IgD-negative memory B cell (primary cell): ENCODE measurements at regions not wholly inside any gene's neighbourhood (a gene's known extent, or its start where the extent isn't known, plus 50 kb on each side); places are given as distances from the start of the nearest gene placed in this dataset.

Source experiments
- H3K27ac Mint-ChIP-seq, 3 donors: one replicate each; pipeline ENCODE4 v1.8.0; 2020 to 2022; ENCODE audit warnings: mild to moderate bottlenecking in 3 of 3, mixed read lengths in 3 of 3, moderate library complexity in 1 of 3
- H3K27me3 Mint-ChIP-seq: one replicate; pipeline ENCODE4 v1.8.0; 2021; ENCODE audit warnings: mixed read lengths
- H3K36me3 Mint-ChIP-seq: one replicate; pipeline ENCODE4 v1.8.0; 2020; ENCODE audit warnings: mild to moderate bottlenecking, mixed read lengths
- H3K4me1 Mint-ChIP-seq, 3 donors: one replicate each; pipeline ENCODE4 v1.8.0; 2020 to 2022; ENCODE audit warnings: mixed read lengths in 3 of 3, mild to moderate bottlenecking in 1 of 3
- H3K4me3 Mint-ChIP-seq, 4 donors: one replicate each; pipeline ENCODE4 v1.8.0; 2020 to 2022; ENCODE audit warnings: mild to moderate bottlenecking in 4 of 4, mixed read lengths in 4 of 4, moderate library complexity in 3 of 4
- H3K9me3 Mint-ChIP-seq, 3 donors: one replicate each; pipeline ENCODE4 v1.8.0; 2020 to 2021; ENCODE audit warnings: mixed read lengths in 3 of 3, mild to moderate bottlenecking in 1 of 3

DNA sequence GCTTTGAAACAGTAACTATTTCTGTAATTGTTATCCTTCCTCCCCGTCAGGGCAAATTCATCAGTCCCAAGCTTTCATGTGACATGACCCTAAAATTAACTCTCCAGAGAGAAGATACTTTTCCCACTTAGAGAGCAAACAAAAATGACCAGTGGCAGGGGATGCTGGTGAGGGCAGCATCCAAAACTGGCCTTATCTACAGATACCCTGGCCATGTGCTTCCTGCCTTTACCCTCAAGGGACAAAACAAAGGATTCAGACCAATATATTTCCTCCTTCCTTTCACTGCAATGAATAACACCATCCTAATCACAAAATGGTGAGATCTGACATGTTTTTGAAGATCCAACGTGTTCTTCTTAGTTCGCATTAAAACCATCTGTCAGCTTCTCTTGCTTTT lies 267.2 kb downstream of the MAN2A1 start:
- H3K4me1 Mint-ChIP-seq, result no peaks in the 10 kb centered on the region
- no peak overlapping the region for H3K27ac Mint-ChIP-seq
- H3K4me3 Mint-ChIP-seq, result no peak overlapping the region
- peaks cover 6% of the 10 kb centered on the region for H3K27me3 Mint-ChIP-seq
- H3K36me3 Mint-ChIP-seq, result no peaks in the 10 kb centered on the region
- no peaks in the 10 kb centered on the region for H3K9me3 Mint-ChIP-seq

DNA sequence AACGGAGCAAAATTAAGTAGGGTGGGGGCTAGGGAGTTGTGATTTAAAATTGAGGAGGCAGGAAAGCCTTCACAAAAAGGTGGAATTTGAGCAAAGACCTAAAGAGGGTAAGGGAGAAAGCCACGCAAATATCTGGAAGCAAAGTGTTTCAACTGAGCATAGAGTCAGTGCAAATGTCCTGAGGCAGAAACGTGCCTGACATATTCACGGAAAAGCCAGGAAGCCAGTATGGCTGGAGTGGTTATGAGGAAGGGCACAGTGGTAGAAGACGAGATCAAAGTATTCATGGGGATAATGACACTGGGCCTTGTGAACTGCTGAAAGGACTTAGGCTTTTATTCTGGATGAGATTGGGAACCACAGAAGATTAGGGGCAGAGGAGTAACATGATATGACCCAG lies 268.4 kb downstream of the MAN2A1 start:
- H3K36me3 Mint-ChIP-seq, result no peaks in the 10 kb centered on the region
- no peak overlapping the region for H3K27ac Mint-ChIP-seq
- peaks cover 6% of the 10 kb centered on the region for H3K27me3 Mint-ChIP-seq
- H3K9me3 Mint-ChIP-seq, result no peaks in the 10 kb centered on the region
- H3K4me3 Mint-ChIP-seq, result no peak overlapping the region
- H3K4me1 Mint-ChIP-seq, result no peaks in the 10 kb centered on the region

DNA sequence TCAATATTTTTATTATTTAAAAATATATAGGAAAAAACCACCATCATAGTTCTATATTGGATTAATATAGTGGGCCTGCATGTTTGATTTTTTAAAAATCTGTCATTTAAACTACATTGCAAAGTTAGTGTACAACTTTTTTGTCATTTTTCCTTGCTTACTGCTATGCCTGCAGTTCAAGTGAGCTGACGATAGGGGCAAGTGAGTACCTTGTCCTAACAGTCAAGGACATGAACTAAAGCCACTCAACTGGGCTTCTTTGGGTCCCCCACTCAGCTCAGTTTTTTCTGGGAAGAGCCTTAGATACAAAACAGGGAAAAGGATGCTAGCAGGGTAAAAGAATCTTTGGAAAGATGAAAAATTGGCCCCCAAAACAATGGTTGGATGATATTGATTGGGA lies 269.9 kb downstream of the MAN2A1 start:
- H3K4me1 Mint-ChIP-seq, result no peaks in the 10 kb centered on the region
- no peaks in the 10 kb centered on the region for H3K36me3 Mint-ChIP-seq
- H3K4me3 Mint-ChIP-seq, result no peak overlapping the region
- H3K9me3 Mint-ChIP-seq, result no peaks in the 10 kb centered on the region
- peaks cover 6% of the 10 kb centered on the region for H3K27me3 Mint-ChIP-seq
- no peak overlapping the region for H3K27ac Mint-ChIP-seq

DNA sequence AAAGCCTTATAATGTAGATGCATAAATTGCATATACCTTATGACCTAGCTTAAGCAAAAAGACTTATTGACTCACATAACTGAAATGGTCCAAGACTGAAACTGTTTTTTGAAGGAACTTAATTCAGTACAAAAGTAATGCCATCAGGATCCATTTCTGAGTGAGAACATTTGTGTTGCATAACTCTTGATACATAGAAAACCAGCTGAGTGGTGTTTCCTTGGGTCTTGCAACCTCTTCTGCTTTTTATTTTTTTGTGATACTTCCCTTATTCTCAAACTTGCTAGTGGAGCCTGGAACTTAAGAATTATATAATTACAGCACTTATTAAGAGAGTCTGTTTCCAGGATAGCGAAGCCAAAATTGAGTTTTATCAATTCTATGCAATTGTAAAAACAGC lies 272.0 kb downstream of the MAN2A1 start:
- Mint-ChIP-seq H3K9me3 (no peaks in the 10 kb centered on the region), H3K4me3 (no peak overlapping the region), H3K27ac (no peak overlapping the region), H3K4me1 (no peaks in the 10 kb centered on the region), H3K36me3 (no peaks in the 10 kb centered on the region), H3K27me3 (peaks cover 6% of the 10 kb centered on the region)

DNA sequence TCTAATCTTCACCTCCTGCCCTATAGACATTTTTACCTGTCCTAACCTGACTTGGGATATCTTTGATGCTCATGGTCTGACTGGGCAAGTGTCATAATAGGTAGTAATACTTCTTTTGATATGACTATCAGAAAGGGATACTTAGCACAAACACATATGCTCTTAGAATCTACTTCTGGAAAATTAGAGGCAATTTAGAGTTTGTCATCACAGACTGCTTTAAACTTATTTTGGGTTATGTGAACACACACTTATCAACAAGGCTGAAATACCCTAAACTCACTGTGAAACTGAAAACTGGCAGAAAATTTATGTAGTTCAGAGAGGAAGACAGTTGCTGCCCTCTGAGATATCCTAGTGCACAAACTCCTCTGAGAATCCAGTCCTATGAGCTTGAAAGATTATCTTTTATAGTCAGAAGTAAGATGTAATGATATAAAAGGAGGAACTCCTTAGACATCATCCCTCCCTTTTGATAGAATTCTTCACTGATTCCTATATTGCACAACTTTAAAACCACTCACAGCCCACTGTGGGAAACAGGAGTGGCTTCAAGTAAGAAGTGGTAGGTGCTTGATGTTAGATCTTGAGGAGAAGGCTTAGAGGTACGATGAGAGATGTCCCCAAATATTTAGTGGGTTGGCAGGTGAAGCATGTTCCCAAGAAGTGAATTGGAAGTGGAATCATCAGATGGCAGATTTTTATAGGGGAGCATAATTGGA lies 273.3 kb downstream of the MAN2A1 start:
- Mint-ChIP-seq H3K36me3 (no peaks in the 10 kb centered on the region), H3K27ac (no peak overlapping the region), H3K27me3 (peaks cover 6% of the 10 kb centered on the region), H3K9me3 (no peaks in the 10 kb centered on the region), H3K4me1 (no peaks in the 10 kb centered on the region), H3K4me3 (no peak overlapping the region)

DNA sequence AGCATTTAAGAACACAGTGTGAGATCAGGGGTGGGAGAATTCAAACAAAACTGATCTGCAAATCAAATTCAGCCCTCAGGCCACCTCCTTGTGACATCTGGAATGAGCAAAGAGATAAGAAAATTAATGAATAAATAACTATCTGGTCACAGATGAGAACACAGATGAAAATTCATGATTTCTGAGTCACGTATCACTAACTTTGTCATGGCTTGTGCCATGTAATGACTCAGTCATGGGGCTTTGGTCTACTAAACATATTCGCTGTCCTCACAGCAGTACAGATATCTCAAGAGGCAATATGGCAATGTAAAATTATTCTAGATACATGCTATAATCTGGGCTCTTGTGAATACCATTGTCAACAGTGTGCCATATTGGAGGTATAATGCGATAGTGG lies 274.4 kb downstream of the MAN2A1 start:
- H3K4me3 Mint-ChIP-seq, result no peak overlapping the region
- no peaks in the 10 kb centered on the region for H3K36me3 Mint-ChIP-seq
- no peaks in the 10 kb centered on the region for H3K4me1 Mint-ChIP-seq
- no peaks in the 10 kb centered on the region for H3K9me3 Mint-ChIP-seq
- peaks cover 7% of the 10 kb centered on the region for H3K27me3 Mint-ChIP-seq
- no peak overlapping the region for H3K27ac Mint-ChIP-seq

DNA sequence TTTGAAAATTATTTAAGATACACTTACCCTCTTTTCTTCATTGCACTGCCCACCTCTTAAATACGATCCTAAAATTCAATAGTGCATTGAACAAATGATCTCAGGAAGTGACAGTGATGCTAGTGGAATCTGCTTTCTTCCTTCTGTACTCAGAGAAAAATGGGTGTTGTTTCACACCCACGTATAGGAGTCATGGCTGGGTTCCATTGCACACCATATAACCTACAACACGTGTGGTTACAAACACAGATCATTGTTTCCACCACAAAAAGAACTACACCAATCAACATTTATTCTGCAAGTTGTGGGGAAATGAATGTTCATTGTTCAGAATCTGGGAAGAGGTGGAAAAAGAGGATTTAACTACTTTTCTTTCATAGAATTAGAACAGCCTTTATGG lies 275.9 kb downstream of the MAN2A1 start:
- peaks cover 4% of the 10 kb centered on the region for H3K27me3 Mint-ChIP-seq
- no peak overlapping the region for H3K4me3 Mint-ChIP-seq
- no peaks in the 10 kb centered on the region for H3K9me3 Mint-ChIP-seq
- no peak overlapping the region for H3K27ac Mint-ChIP-seq
- H3K4me1 Mint-ChIP-seq, result no peaks in the 10 kb centered on the region
- H3K36me3 Mint-ChIP-seq, result no peaks in the 10 kb centered on the region

DNA sequence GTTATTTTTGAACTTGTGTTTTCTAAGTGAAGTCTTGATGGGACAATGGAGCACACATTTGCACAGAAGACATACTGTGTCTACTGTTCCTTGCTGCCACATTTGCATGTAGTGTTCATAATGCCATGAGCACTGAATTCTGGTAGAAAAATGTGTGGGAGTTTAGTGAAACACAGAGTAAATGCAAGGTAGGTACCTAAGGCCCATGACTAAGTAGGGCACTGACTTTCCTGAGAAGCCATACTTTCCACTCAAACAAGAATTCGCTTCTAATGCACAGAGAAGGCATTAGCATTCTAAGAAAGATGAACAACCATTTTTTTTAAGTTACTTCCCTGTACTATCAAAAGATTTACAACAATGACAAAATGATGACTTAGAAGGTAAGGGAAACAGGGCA lies 282.2 kb downstream of the MAN2A1 start:
- no peaks in the 10 kb centered on the region for H3K36me3 Mint-ChIP-seq
- H3K27me3 Mint-ChIP-seq, result peaks cover 2% of the 10 kb centered on the region
- no peaks in the 10 kb centered on the region for H3K9me3 Mint-ChIP-seq
- no peak overlapping the region for H3K27ac Mint-ChIP-seq
- no peak overlapping the region for H3K4me3 Mint-ChIP-seq
- no peaks in the 10 kb centered on the region for H3K4me1 Mint-ChIP-seq

DNA sequence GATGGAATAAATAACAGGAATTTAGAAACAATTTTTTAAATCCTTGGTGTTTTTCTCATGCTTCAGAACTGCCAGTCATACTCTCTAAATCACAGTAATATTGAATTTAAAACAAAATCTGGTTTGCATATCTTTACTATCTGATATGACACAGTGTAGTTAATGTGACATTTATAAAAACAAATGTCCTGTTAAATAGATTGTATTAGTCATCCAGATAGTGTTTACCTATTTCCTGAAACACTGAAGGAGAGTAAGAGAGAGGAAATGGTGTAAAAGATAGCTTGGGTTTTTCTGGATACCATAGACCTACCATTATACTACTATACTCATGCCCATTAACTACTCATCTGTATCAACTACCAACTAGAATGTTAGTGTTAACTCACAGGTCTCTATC lies 292.3 kb downstream of the MAN2A1 start:
- H3K27me3 Mint-ChIP-seq, result peaks cover 3% of the 10 kb centered on the region
- H3K36me3 Mint-ChIP-seq, result no peaks in the 10 kb centered on the region
- H3K27ac Mint-ChIP-seq, result no peak overlapping the region
- no peak overlapping the region for H3K4me3 Mint-ChIP-seq
- H3K9me3 Mint-ChIP-seq, result peaks cover 0 to 3% (median 0%) of the 10 kb centered on the region in 3 donors
- no peaks in the 10 kb centered on the region for H3K4me1 Mint-ChIP-seq

DNA sequence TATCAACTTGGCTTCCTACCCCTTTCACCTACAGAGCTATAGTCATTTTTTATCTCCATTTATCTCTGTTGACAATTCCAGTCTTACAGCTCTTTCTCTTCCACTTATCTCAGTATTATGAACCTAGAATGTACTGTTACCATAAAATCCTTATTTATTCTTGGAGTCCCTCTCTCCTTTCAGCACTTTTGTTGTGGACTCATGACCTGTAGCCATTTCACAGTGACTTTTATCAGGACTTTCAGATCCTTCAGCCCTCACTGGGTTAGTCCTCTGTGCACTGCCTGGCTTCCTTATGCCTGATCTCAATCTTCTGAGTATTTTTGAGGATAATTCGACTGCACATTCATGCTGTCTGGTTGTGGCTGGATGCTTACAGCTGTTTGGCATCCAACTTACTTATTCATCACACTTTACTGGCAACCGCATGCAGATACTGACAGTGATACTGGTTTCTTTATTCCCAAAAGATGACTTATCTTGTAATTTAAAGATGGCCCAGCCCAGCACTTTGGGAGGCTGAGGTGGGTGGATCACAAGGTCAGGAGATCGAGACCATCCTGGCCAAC lies 293.3 kb downstream of the MAN2A1 start:
- H3K27me3 Mint-ChIP-seq, result peaks cover 6% of the 10 kb centered on the region

DNA sequence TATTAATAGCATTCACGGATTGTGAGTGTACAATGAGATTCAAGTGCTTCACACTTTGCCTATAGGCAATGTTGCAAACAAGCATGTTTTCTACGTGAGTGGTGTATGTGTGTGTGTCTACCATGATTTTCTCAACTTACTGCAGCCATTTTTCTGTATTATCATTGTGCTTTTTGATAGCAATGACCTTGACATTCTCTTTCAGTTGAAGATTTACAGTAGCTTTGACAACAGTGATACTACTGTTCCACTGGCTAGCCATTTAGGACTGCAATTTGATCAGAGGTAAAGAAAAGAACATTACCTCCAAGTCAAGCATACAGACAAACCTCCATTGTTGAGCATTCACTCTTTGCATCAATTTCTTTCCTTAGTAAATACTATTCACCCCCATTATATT lies 297.0 kb downstream of the MAN2A1 start:
- no peaks in the 10 kb centered on the region for H3K36me3 Mint-ChIP-seq
- no peaks in the 10 kb centered on the region for H3K4me1 Mint-ChIP-seq
- peaks cover 9% of the 10 kb centered on the region for H3K27me3 Mint-ChIP-seq
- H3K27ac Mint-ChIP-seq, result no peak overlapping the region
- peaks cover 0 to 3% (median 0%) of the 10 kb centered on the region in 3 donors for H3K9me3 Mint-ChIP-seq
- no peak overlapping the region for H3K4me3 Mint-ChIP-seq

More for the DNA sequence above, 293.3 kb downstream of the MAN2A1 start:
- no peaks in the 10 kb centered on the region for H3K4me1 Mint-ChIP-seq
- H3K9me3 Mint-ChIP-seq, result peaks cover 0 to 3% (median 0%) of the 10 kb centered on the region in 3 donors
- no peak overlapping the region for H3K27ac Mint-ChIP-seq
- no peaks in the 10 kb centered on the region for H3K36me3 Mint-ChIP-seq
- no peak overlapping the region for H3K4me3 Mint-ChIP-seq

DNA sequence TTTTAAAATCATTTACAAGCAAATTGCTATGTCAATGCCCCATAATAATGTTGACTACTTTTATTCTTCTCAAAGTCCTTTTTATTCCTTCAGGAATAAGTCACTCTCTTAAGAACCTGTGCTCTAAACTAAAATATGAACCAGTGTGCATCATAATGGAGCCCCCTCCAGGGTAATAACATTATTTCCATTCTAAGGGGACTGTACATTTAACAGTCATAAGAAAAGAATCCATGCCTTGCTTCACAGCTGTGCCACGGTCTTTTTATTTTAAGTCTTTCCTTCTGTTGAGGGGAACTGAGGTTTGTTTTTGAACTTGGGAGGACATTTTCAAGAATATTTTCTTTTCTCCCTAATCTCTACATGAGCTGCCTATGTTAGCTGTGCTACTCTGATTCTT lies 297.6 kb downstream of the MAN2A1 start:
- H3K4me3 Mint-ChIP-seq, result no peak overlapping the region
- H3K9me3 Mint-ChIP-seq, result peaks cover 0 to 3% (median 0%) of the 10 kb centered on the region in 3 donors
- no peaks in the 10 kb centered on the region for H3K4me1 Mint-ChIP-seq
- H3K27ac Mint-ChIP-seq, result no peak overlapping the region
- no peaks in the 10 kb centered on the region for H3K36me3 Mint-ChIP-seq
- peaks cover 8% of the 10 kb centered on the region for H3K27me3 Mint-ChIP-seq

DNA sequence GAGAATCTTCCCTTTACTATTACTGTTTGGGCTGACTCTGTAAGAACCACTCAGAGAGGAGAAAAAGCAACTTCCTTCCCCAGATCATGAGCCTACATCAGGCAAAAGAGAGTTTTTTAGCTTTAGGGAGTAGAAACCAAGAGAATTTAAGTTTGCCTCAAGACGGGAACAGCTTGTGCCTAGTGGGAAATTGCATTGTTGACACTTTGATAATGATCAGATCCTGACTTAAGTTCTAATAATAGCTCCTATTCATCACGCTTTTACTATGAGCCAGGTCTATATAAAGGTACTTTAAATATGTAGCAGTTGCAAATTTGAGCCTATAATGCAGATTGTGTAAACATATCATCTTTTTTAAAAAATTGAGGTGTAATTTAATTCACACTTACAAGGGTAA lies 298.2 kb downstream of the MAN2A1 start:
- H3K36me3 Mint-ChIP-seq, result no peaks in the 10 kb centered on the region
- no peaks in the 10 kb centered on the region for H3K4me1 Mint-ChIP-seq
- peaks cover 0 to 3% (median 0%) of the 10 kb centered on the region in 3 donors for H3K9me3 Mint-ChIP-seq
- H3K27me3 Mint-ChIP-seq, result peaks cover 5% of the 10 kb centered on the region
- H3K27ac Mint-ChIP-seq, result no peak overlapping the region
- no peak overlapping the region for H3K4me3 Mint-ChIP-seq

DNA sequence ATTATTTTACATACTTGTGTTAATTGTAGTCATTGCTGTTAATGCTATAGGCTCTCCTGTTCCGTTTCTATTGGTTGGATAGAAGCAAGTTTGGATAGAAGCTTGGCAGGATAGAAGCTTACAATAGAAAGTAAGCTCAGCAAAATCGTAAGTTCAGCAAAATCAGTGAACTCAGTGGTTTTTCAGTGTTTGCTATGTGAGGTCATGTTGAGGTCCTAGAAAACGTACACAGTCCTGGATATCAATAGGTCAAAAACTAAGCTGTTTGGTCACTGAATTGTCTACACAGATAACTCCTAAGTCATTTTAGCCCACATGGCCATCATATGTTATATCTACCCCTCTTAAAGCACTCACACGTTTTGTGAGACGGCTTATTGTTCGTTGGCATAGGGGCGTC lies 299.4 kb downstream of the MAN2A1 start:
- Mint-ChIP-seq H3K9me3 (peaks cover 0 to 3% (median 0%) of the 10 kb centered on the region in 3 donors), H3K27ac (no peak overlapping the region), H3K27me3 (peaks cover 5% of the 10 kb centered on the region), H3K36me3 (no peaks in the 10 kb centered on the region), H3K4me1 (no peaks in the 10 kb centered on the region), H3K4me3 (no peak overlapping the region)

DNA sequence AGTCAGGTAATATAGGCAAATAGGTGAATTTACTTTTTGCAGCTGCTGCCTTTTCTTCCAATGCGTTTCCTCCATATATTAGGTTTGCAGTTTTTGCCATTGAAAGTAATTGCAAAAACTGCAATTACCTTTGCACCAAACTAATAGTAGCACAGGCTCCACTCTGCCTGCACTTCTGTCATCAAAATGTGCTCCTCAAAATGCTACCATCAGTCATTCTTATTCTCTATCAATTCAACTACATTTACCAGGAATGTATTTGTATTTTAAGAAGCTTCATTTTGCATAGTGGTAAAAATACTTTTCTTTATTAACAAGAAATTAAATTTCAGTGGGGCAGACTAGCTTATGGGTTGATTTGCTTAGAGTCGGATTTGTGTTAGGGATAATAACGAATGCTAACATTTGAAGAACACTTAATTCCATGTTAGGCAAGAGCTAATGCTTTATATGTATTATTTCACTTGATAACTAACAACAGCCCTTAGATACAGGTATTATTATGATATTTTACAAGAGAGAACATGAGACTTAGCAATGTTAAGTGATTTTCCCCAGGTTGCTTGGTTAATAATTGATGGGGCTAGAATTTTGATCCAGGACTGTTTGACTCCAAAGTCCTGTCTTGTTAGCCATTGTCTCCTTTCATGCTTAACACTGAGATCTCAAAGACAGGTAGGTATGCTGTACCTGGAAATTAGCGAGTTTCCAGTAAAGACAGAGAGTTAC lies 300.4 kb downstream of the MAN2A1 start:
- no peaks in the 10 kb centered on the region for H3K36me3 Mint-ChIP-seq
- peaks cover 5% of the 10 kb centered on the region for H3K27me3 Mint-ChIP-seq
- peaks cover 0 to 2% (median 0%) of the 10 kb centered on the region in 3 donors for H3K4me1 Mint-ChIP-seq
- H3K4me3 Mint-ChIP-seq, result no peak overlapping the region
- H3K9me3 Mint-ChIP-seq, result peaks cover 0 to 3% (median 0%) of the 10 kb centered on the region in 3 donors
- H3K27ac Mint-ChIP-seq, result no peak overlapping the region
